ENCODE measurements at regions not wholly inside any gene's neighbourhood (a gene's known extent, or its start where the extent isn't known, plus 50 kb on each side); places are given as distances from the start of the nearest gene placed in this dataset.

DNA sequence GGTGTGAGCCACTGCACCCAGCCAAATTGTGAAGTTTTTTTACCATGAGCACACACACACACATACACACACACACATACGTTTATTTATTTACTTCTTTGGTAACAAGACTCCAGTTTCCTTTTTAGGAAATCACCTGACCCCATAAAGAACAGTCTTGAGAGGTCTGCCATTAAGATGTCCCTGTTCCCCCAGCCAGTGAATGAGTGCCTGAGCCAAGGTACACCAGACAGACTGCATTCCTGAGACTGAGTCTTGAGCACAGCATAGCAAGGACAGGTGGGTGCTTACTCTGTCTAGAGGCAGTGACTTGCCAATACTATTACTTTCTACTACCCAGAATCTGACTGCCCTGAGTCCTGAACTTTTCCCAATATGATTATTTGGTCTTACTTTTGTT lies 167.2 kb upstream of the SATB2 start:
- no peak for DNase-seq

DNA sequence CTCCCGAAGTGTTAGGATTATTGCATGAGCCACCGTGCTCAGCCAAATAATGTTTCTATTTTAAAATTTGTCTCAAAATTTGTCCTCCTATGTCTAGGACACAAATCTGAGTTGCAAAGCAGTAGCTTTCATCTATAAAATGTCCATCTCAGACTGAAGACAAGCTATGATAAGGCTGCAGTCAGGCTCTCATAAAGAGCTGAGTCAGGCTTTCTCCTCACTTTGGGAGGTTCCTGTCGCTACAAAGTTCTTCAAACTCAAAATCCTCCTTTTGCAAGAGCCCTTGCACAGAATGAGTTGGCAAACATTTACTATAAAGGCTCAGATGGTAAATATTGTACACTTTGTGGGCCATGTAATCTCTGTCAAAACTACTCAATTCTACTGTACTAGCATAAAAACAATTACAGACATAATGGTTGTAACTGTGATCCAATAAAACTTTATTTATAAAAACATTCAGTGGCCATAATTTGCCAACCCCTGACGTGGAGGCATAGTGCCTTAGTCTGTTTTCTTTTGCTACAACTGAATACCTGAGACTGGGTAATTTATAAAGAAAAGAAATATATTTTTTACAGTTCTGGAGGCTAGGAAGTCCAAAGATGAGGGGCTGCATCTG lies 154.9 kb upstream of the SATB2 start:
- no peak for DNase-seq

DNA sequence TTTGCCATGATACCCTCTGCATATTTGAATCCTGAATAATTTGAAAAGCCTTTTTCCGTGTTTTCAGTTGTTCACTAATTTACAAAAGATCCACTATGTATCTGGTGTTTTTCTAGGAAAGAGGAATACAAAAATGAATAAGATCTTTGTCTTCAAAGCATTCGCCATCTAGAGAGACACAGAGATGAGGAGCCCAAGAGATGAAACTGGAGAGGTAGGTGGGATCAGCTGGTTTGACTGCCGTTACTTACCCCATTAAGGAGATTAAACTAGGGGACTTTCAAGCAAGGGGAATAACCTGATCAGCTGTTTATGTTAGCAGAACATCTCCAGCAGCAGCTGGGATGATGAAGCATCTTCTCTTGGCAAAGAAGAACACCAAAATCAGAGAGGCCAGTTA lies 150.2 kb upstream of the SATB2 start:
- DNase-seq = no peak

DNA sequence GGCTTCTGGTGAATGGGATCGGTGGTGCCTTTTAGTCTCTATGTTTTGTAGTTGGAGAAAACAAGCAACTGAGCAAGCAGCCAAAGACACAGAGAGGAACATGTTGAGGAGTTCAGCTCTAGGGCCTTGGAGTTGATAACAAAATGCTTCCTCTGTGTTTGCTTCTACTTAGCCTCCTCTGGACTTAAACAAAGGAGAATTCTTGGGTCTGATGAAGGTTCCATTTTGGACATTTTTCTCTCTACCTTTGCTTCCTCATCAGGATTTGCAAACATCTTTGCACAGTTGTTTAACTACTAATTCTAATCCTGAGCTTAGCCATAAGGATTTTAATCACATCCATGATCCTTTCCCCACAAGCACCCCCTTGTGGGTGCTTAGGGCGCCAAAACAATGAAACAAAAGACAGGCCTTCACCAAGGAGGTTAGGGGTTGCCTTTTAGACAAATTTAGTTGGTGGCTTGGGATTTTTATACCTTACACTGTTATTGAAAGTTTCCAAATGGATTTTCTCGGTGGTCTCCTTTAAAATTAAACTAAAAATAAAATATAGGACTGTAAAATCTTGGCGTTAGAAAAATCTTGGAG lies 148.5 kb upstream of the SATB2 start:
- DNase-seq = no peak

GRCh38 chr2:199603721-199604291 lies 146.1 kb upstream of the SATB2 start:
- no peak for DNase-seq

DNA sequence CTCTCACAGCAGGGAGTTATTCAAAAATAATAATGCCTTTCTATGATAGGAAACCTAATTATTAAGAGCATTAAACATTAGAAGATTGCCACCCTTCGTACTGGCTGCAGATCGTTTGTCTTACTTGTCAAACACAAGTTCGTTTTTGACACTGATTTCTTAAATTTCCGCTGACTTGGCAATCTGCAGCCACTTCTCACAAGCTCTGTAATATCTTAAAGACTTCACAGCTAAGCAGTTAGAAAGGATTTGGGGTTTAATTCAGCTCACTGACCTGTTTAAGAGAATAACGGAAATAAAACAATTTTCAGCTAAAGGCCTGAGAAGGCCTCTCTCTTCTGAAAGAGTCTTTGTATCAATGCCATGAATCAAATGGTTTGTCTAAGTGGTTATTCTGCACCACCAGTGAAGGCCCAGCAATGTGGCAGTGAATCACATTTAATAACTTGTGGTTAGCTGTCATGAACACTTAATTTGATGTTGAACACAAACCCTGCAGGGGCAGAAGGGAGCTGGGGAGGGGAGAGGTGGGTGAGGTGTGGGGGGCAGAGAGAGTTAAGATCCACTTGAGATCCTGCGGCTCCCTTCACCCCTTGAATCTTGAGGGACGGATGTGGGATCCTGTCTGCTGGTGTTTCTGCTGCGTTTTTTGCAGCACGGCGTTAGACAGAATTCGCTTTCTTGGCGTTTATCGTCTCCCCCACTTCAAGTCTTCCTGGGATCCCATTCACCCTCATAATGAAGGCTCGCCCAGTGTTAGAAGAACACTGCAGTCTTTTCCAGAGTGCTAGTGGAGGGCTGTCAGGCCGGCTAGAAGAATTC lies 145.4 kb upstream of the SATB2 start:
- no peak for DNase-seq

GRCh38 chr2:199602271-199602895 lies 144.6 kb upstream of the SATB2 start:
- no peak for DNase-seq

GRCh38 chr2:199596549-199596948 lies 138.8 kb upstream of the SATB2 start:
- DNase-seq = no peak

DNA sequence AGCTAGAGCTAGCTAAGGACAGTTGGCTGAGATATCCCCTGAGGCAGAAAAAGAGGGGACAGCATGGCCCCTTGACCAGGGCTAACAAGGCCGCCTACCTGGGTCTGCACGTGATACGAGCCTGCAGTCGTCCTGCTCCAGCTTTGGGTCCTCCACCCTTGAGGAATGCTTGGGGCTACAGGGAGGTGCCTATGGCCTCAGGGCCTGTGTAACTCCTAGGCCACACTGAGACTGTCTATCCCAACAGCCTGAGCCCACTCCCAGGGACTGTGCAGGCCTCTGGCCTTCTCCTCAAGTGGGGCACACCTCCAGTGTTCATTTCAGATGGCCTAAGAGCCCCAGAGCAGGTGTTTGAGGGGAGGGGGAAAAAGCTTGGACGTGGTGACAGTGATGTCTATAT lies 136.7 kb upstream of the SATB2 start:
- no peak for DNase-seq

GRCh38 chr2:199591826-199592225 lies 134.1 kb upstream of the SATB2 start:
- DNase-seq = no peak

DNA sequence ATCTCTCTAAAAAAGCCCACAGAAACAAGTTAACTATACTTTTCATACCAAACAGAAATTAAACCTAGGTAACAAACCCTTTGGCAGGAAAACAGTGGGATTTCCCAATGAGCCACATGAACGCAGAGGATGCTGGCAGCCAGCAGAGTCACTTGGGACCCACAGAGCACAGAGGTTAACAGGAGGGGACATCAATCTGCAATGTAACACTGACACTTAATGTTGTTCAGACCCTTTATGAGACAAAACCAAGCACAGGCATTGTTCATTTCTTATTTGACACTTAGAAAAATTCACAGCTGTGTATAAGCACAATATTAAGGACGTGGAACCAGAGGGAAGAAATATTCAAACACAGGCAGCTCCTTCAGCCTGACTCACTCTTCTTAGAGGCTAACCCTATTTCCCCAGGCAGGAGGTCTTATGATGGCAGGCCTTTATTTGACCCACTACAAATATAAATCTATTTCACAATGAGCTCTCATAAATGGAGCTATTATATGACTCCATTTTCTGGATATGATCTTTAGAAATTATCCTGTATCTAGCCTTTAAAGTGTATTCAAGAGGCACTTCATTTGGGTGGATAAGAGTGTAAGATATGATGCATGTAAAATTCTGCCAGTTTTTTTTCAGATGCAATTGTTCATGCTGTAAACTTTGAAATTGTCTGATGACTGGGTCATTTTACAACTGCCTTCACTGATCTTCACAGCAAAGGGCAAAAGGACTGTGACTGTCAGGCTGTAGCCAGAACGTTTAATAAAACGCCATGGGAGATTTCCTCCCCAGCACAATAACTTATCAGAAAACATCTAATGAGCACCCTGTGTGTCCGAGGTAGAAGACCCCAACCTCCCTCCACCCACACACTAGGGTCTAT lies 132.8 kb upstream of the SATB2 start:
- DNase-seq = no peak

DNA sequence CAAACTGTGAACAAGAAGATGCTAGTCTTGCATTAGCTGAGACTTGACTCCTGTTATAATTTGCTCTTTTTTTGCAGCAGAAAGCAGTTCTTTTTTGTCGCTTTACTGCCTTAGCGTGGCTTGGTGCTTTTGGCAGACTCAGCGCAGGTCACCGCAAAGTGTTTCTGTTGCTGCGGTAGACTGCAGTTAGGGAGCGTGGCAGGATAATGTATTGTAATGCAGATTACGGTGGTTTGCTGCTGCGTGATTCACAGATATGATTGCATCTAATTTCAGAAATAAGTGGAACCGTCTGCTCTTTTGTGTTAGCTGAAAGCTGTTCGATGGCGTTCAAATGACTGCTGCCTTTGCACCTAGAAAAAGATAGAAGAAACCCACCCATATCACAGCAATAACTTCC lies 131.6 kb upstream of the SATB2 start:
- no peak for DNase-seq

DNA sequence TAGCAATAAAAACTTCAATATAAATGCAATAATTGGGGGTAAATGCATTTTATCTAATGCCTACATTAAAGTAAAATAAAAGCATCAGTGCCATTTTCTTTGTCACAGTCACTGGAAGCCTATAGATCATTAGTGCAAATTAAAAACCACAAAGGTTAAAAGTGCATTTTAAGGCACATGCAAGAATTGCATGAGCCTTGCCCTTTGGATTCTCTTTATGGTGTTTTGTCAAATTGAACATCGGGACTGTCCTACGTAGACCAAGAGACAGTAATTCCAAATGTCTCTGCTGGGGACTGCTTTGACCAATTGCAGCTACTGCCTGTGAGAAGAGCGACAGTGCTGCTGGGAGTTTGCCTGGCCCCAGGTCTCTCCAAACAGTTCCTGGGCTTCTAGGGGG lies 130.3 kb upstream of the SATB2 start:
- no peak for DNase-seq

- DNase-seq = no peak
Observed at GRCh38 chr2:199586646-199587045, 128.9 kb upstream of the SATB2 start.

- no peak for DNase-seq
Observed at GRCh38 chr2:199583676-199584075, 125.9 kb upstream of the SATB2 start.

- no peak for DNase-seq
Observed at GRCh38 chr2:199581935-199582360, 124.2 kb upstream of the SATB2 start.

- no peak for DNase-seq
Observed at GRCh38 chr2:199581408-199581807, 123.7 kb upstream of the SATB2 start.

- no peak for DNase-seq
Observed at GRCh38 chr2:199575416-199575815, 117.7 kb upstream of the SATB2 start.

- no peak for DNase-seq
Observed at GRCh38 chr2:199572571-199572970, 114.8 kb upstream of the SATB2 start.

- DNase-seq = no peak
Observed at GRCh38 chr2:199570934-199571333, 113.2 kb upstream of the SATB2 start.

GRCh38 chr2:199569336-199569735 lies 111.6 kb upstream of the SATB2 start:
- DNase-seq = no peak

DNA sequence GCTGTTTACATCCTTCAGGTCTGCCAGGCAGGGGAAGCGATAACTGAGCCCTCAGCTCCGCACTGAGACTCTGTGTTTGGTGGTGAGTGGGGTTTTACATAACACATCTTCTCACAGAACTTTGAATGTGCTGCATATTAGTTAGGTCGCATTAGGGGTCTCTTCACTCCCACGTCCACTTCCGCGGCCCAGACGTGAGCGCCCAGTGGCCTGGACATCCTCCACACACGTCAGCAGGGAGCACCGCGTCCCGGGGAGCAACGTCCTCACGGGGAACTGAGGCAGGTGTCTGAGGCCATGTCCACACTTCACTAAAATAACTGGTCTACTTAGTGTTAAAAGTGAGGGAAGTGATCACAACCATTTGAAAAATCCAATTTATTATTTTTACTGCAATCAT lies 100.4 kb upstream of the SATB2 start:
- DNase-seq = no peak
